ENCODE measurements at regions not wholly inside any gene's neighbourhood (a gene's known extent, or its start where the extent isn't known, plus 50 kb on each side); places are given as distances from the start of the nearest gene placed in this dataset.

DNA sequence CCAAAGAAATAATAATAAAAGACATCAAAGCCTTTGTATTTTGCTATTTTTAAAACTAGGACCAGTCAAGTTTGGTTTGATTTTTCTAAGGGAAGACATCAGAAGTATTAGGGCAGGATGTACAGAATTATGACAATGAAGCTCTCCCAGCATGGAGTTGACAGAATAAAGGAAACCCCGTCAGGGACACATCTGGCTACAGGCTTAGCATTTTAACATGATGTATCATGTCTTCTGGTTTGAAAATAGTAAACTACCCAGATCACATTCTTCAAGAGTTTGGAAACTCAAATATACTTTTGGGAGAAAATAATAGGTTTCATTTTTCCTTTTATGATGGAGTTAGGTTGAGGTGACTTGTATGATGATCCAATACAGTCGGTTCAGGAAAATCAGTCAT, 552.0 kb upstream of the CDH2 start:
- no peaks in the 10 kb centered on the region for H3K79me2 ChIP-seq (ENCODE audit: insufficient read depth, low read length)
- no peak overlapping the region for H3K27ac ChIP-seq (ENCODE audit: extremely low read length, insufficient read depth, low read length)
- no peak overlapping the region for H3K4me2 ChIP-seq (ENCODE audit: low read depth, low read length)
- no peaks in the 10 kb centered on the region for H3K4me1 ChIP-seq (ENCODE audit: insufficient read depth, low read length)
- FAIRE-seq (no peak), ATAC-seq (no peak), DNase-seq (ENCODE audit: low spot score) (no peak)
- ChIA-PET POLR2A (no interaction called here), CTCF (ENCODE audit: low intra/inter-chr PET ratio, low total read pairs) (no interaction called here)
- H3K4me3 ChIP-seq (replicated peaks in 1 of 3; ENCODE audit: insufficient read depth in 1 of 3, low read depth in 2 of 3, low read length in 3 of 3): no peak overlapping the region
- in situ Hi-C loops (cut with HindIII; ENCODE audit: extremely low pct_ligation_motif_present, low pct_unique_long_range_greater_than_20kb) (no loop called here), intact Hi-C loops (cut with micrococcal nuclease; ENCODE audit: unreplicated experiment) (no loop called here)
- no peaks in the 10 kb centered on the region for H3K36me3 ChIP-seq (replicated peaks in 1 of 2; ENCODE audit: control insufficient read depth in 1 of 2, insufficient read depth in 2 of 2, low read length in 2 of 2)
- no peaks in the 10 kb centered on the region for H3K9me3 ChIP-seq (ENCODE audit: low read length)
- BruUV-seq (replicated peaks): no TSS peak
- H2AFZ ChIP-seq (ENCODE audit: low read length): no peak overlapping the region
- no peaks in the 10 kb centered on the region for H4K20me1 ChIP-seq (ENCODE audit: insufficient read depth, low read length)
- H3K9ac ChIP-seq (ENCODE audit: insufficient read depth, low read depth, low read length): no peak overlapping the region
- WGBS (ENCODE audit: low lambda C conversion rate): 0% methylated on average over 2 of the region's 2 CpGs
- H3K27me3 ChIP-seq (ENCODE audit: control insufficient read depth in 1 of 2, insufficient read depth in 2 of 2, low read length in 2 of 2): no peaks in the 10 kb centered on the region
- TF ChIP-seq ZFP36L2 (CRISPR knock-in tag; IDR thresholded peaks at IDR 0.05): no peak
- TF ChIP-seq KLF15 (CRISPR knock-in tag; IDR thresholded peaks at IDR 0.05; ENCODE audit: borderline replicate concordance): no peak
- TF ChIP-seq, protein P1, sequence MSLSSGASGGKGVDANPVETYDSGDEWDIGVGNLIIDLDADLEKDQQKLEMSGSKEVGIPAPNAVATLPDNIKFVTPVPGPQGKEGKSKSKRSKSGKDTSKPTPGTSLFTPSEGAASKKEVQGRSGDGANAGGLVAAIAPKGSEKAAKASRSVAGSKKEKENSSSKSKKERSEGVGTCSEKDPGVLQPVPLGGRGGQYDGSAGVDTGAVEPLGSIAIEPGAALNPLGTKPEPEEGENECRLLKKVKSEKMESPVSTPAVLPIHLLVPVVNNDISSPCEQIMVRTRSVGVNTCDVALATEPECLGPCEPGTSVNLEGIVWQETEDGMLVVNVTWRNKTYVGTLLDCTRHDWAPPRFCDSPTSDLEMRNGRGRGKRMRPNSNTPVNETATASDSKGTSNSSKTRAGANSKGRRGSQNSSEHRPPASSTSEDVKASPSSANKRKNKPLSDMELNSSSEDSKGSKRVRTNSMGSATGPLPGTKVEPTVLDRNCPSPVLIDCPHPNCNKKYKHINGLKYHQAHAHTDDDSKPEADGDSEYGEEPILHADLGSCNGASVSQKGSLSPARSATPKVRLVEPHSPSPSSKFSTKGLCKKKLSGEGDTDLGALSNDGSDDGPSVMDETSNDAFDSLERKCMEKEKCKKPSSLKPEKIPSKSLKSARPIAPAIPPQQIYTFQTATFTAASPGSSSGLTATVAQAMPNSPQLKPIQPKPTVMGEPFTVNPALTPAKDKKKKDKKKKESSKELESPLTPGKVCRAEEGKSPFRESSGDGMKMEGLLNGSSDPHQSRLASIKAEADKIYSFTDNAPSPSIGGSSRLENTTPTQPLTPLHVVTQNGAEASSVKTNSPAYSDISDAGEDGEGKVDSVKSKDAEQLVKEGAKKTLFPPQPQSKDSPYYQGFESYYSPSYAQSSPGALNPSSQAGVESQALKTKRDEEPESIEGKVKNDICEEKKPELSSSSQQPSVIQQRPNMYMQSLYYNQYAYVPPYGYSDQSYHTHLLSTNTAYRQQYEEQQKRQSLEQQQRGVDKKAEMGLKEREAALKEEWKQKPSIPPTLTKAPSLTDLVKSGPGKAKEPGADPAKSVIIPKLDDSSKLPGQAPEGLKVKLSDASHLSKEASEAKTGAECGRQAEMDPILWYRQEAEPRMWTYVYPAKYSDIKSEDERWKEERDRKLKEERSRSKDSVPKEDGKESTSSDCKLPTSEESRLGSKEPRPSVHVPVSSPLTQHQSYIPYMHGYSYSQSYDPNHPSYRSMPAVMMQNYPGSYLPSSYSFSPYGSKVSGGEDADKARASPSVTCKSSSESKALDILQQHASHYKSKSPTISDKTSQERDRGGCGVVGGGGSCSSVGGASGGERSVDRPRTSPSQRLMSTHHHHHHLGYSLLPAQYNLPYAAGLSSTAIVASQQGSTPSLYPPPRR (CRISPR knock-in tag; IDR thresholded peaks at IDR 0.05; ENCODE audit: borderline replicate concordance): no peak
- TF ChIP-seq KLF9 (CRISPR knock-in tag; IDR thresholded peaks at IDR 0.05; ENCODE audit: low read depth): no peak
- no peak for TF ChIP-seq XBP1 (CRISPR knock-in tag; IDR thresholded peaks at IDR 0.05)
- TF ChIP-seq, protein P2, sequence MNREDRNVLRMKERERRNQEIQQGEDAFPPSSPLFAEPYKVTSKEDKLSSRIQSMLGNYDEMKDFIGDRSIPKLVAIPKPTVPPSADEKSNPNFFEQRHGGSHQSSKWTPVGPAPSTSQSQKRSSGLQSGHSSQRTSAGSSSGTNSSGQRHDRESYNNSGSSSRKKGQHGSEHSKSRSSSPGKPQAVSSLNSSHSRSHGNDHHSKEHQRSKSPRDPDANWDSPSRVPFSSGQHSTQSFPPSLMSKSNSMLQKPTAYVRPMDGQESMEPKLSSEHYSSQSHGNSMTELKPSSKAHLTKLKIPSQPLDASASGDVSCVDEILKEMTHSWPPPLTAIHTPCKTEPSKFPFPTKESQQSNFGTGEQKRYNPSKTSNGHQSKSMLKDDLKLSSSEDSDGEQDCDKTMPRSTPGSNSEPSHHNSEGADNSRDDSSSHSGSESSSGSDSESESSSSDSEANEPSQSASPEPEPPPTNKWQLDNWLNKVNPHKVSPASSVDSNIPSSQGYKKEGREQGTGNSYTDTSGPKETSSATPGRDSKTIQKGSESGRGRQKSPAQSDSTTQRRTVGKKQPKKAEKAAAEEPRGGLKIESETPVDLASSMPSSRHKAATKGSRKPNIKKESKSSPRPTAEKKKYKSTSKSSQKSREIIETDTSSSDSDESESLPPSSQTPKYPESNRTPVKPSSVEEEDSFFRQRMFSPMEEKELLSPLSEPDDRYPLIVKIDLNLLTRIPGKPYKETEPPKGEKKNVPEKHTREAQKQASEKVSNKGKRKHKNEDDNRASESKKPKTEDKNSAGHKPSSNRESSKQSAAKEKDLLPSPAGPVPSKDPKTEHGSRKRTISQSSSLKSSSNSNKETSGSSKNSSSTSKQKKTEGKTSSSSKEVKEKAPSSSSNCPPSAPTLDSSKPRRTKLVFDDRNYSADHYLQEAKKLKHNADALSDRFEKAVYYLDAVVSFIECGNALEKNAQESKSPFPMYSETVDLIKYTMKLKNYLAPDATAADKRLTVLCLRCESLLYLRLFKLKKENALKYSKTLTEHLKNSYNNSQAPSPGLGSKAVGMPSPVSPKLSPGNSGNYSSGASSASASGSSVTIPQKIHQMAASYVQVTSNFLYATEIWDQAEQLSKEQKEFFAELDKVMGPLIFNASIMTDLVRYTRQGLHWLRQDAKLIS (CRISPR knock-in tag; IDR thresholded peaks at IDR 0.05): no peak
- TF ChIP-seq SRSF1 (optimal IDR thresholded peaks at IDR 0.05; ENCODE audit: low read depth, low read length): no peak
- TF ChIP-seq, protein P3, sequence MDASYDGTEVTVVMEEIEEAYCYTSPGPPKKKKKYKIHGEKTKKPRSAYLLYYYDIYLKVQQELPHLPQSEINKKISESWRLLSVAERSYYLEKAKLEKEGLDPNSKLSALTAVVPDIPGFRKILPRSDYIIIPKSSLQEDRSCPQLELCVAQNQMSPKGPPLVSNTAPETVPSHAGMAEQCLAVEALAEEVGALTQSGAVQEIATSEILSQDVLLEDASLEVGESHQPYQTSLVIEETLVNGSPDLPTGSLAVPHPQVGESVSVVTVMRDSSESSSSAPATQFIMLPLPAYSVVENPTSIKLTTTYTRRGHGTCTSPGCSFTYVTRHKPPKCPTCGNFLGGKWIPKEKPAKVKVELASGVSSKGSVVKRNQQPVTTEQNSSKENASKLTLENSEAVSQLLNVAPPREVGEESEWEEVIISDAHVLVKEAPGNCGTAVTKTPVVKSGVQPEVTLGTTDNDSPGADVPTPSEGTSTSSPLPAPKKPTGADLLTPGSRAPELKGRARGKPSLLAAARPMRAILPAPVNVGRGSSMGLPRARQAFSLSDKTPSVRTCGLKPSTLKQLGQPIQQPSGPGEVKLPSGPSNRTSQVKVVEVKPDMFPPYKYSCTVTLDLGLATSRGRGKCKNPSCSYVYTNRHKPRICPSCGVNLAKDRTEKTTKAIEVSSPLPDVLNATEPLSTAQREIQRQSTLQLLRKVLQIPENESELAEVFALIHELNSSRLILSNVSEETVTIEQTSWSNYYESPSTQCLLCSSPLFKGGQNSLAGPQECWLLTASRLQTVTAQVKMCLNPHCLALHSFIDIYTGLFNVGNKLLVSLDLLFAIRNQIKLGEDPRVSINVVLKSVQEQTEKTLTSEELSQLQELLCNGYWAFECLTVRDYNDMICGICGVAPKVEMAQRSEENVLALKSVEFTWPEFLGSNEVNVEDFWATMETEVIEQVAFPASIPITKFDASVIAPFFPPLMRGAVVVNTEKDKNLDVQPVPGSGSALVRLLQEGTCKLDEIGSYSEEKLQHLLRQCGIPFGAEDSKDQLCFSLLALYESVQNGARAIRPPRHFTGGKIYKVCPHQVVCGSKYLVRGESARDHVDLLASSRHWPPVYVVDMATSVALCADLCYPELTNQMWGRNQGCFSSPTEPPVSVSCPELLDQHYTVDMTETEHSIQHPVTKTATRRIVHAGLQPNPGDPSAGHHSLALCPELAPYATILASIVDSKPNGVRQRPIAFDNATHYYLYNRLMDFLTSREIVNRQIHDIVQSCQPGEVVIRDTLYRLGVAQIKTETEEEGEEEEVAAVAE (CRISPR knock-in tag; IDR thresholded peaks at IDR 0.05; ENCODE audit: borderline replicate concordance): no peak
- no peak for TF ChIP-seq SOX5 (CRISPR knock-in tag; IDR thresholded peaks at IDR 0.05; ENCODE audit: borderline replicate concordance)
- no peak for TF ChIP-seq SYNCRIP (IDR thresholded peaks at IDR 0.05; ENCODE audit: insufficient read depth, low read depth, low read length)
- no peak for TF ChIP-seq KLF12 (CRISPR knock-in tag; IDR thresholded peaks at IDR 0.05; ENCODE audit: borderline replicate concordance)
